ENCODE measurements at regions not wholly inside any gene's neighbourhood (a gene's known extent, or its start where the extent isn't known, plus 50 kb on each side); places are given as distances from the start of the nearest gene placed in this dataset.

DNA sequence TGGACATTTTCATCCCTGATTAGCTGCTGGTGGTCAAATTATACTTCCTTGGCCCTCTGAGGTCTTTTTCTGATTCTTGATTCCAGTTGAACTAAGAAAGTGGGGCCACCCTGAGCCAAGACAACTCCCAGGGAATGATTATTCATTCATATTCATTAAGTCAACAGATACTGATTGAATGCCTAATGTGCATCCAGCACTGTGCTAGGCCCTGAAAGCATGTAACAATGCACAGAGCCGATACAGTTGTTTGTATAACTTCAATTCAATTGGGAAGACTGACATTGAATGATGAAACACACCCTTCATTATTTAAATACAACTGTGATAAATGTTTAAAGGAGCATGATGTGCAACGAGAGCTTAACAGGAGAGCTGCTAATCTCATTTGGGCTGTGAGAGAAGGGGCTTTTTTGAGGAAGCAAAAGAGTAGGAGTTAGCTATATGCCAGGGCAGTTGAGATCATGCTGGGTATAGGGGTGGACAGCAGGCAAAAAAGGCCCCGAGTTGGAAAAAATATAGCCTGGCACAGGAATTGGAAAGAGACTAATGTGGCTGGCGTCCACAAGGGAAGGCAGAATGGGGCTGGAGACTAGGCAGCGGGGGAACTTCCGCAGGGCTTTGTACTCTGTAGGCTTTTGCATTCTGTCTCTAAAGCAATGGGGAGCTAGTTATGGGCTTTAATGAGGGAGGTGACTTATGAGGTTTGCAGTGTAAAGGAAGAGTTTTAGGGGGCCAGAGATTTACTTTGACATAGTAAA is 57.2 kb upstream of the ACVR1 start:
- no peak for DNase-seq

- DNase-seq, result no peak
Observed at GRCh38 chr2:157932480-157933159, 56.5 kb upstream of the ACVR1 start.

GRCh38 chr2:157931542-157931941 is 55.4 kb upstream of the ACVR1 start:
- no peak for DNase-seq

- DNase-seq, result no peak
Observed at GRCh38 chr2:157930728-157931127, 54.6 kb upstream of the ACVR1 start.

DNA sequence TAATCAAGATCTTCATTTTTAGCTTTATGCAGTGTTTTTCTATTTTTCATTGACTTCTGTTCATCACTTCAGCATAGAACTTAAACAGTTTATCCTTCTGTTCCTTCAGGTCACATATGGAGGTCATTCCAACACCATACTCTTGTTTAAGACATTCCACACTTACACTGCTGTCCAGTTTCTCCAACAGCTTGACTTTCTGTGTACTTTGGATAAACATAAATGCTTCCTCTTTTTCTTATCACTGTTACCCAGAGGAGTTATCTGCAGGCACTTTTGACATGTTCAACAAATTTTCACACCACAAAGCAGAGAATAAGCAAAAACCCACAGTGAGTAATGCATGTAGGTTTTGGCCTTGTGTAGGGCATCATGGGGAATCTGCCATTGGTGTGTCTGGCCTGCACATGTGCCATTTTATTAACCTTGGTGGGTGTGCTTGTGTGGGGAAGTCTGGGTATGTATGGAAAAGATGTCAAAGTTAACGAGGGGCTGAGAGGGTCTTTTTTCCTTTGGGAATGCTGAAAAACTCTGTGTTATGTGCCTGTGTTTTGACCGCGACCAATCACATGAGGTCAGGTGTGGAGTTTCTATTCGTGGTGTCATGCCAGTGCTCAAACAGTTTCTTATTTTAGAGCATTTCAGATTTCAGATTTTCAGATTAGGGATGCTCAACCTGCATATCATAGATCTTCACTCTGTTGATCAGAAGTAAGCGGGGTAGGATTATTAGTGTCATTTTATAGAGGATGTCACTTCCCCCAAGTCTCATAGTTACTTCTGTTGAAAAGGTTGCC is 53.9 kb upstream of the ACVR1 start:
- DNase-seq, result peak; percentile 82 to 83

- no peak for DNase-seq
Observed at GRCh38 chr2:157928372-157928771, 52.2 kb upstream of the ACVR1 start.

- DNase-seq, result no peak
Observed at GRCh38 chr2:157927155-157927554, 51.0 kb upstream of the ACVR1 start.
